BLaER1 (cell line): ENCODE measurements at regions not wholly inside any gene's neighbourhood (a gene's known extent, or its start where the extent isn't known, plus 50 kb on each side); places are given as distances from the start of the nearest gene placed in this dataset.
"Not testable (repeated sequence)": the region's sequence is repeated elsewhere in the genome, so short reads cannot be mapped to it uniquely, and the experiment has no call there.

Experiments used
- H3K27ac ChIP-seq: shearing (Covaris generic); formaldehyde crosslinking; 2 replicates; pipeline ENCODE4 v1.8.1; 2022
- H3K27me3 ChIP-seq: shearing (Covaris generic); formaldehyde crosslinking; 2 replicates; pipeline ENCODE4 v1.8.1; 2022
- H3K36me3 ChIP-seq: shearing (Covaris generic); formaldehyde crosslinking; 2 replicates; pipeline ENCODE4 v1.8.1; 2022
- H3K4me1 ChIP-seq: shearing (Covaris generic); formaldehyde crosslinking; 2 replicates; pipeline ENCODE4 v1.8.1; 2022
- H3K4me2 ChIP-seq: shearing (Covaris generic); formaldehyde crosslinking; 2 replicates; pipeline ENCODE4 v1.8.1; 2022
- H3K4me3 ChIP-seq: shearing (Covaris generic); formaldehyde crosslinking; 2 replicates; pipeline ENCODE4 v1.8.1; 2022
- H3K9ac ChIP-seq: shearing (Covaris generic); formaldehyde crosslinking; 2 replicates; pipeline ENCODE4 v1.8.1; 2022
- H3K9me3 ChIP-seq: shearing (Covaris generic); formaldehyde crosslinking; 2 replicates; pipeline ENCODE4 v1.8.1; 2022
- H4K20me1 ChIP-seq: shearing (Covaris generic); formaldehyde crosslinking; 2 replicates; pipeline ENCODE4 v1.8.1; 2022
- Cebpa-rat ChIP-seq: shearing (Covaris generic); IDR thresholded peaks from 2 replicates; pipeline ENCODE4 v1.8.1; 2022

GRCh38 chr13:54234607-54235006 lies 1206.0 kb downstream of the OLFM4 start:
- H3K27me3 ChIP-seq = no peaks in the 10 kb centered on the region
- H3K4me1 ChIP-seq = no peaks in the 10 kb centered on the region
- H3K9ac ChIP-seq = no peak overlapping the region
- TF ChIP-seq Cebpa-rat = no peak
- H3K36me3 ChIP-seq = no peaks in the 10 kb centered on the region
- no peak overlapping the region for H3K4me2 ChIP-seq
- no peaks in the 10 kb centered on the region for H3K9me3 ChIP-seq
- no peak overlapping the region for H3K4me3 ChIP-seq
- H4K20me1 ChIP-seq = no peaks in the 10 kb centered on the region
- H3K27ac ChIP-seq = no peak overlapping the region

DNA sequence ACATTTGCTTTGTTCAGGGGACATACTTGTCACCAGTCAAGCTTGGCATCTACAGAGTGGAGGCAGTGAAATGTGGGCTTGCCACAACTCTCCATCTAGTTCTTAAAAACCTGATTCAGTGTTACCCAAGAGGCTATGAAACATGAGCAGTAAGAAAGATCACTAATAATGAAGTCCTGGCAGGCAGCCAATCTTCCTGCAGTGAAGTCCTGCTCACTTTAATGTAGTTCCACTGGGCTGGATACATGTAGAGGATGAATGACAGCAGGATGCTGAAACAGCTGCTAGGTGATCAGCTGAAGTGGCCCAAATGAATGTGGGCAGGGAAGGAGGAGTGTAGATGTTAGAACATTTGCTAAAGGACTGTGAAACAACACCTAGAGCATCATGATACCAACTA lies 1213.1 kb downstream of the OLFM4 start:
- Histone ChIP-seq H3K4me1 (no peaks in the 10 kb centered on the region), H3K27ac (no peak overlapping the region), H3K36me3 (no peaks in the 10 kb centered on the region), H3K9me3 (no peaks in the 10 kb centered on the region), H3K27me3 (no peaks in the 10 kb centered on the region), H3K9ac (no peak overlapping the region), H4K20me1 (no peaks in the 10 kb centered on the region), H3K4me2 (no peak overlapping the region), H3K4me3 (no peak overlapping the region)
- no peak for TF ChIP-seq Cebpa-rat

- no peaks in the 10 kb centered on the region for H4K20me1 ChIP-seq
- no peaks in the 10 kb centered on the region for H3K4me1 ChIP-seq
- H3K27ac ChIP-seq = no peak overlapping the region
- no peak for TF ChIP-seq Cebpa-rat
- H3K9ac ChIP-seq = no peak overlapping the region
- H3K4me3 ChIP-seq = no peak overlapping the region
- no peaks in the 10 kb centered on the region for H3K27me3 ChIP-seq
- no peaks in the 10 kb centered on the region for H3K36me3 ChIP-seq
- H3K4me2 ChIP-seq = no peak overlapping the region
- no peaks in the 10 kb centered on the region for H3K9me3 ChIP-seq
Measured at GRCh38 chr13:54248306-54248705, 1219.7 kb downstream of the OLFM4 start.

GRCh38 chr13:54261856-54262255 lies 1233.2 kb downstream of the OLFM4 start:
- H3K4me1 ChIP-seq = no peaks in the 10 kb centered on the region
- H3K9ac ChIP-seq = no peak overlapping the region
- no peaks in the 10 kb centered on the region for H3K9me3 ChIP-seq
- no peaks in the 10 kb centered on the region for H4K20me1 ChIP-seq
- H3K27ac ChIP-seq = no peak overlapping the region
- TF ChIP-seq Cebpa-rat = no peak
- no peak overlapping the region for H3K4me2 ChIP-seq
- H3K4me3 ChIP-seq = no peak overlapping the region
- no peaks in the 10 kb centered on the region for H3K36me3 ChIP-seq
- no peaks in the 10 kb centered on the region for H3K27me3 ChIP-seq

GRCh38 chr13:54263868-54264267 lies 1235.3 kb downstream of the OLFM4 start:
- Histone ChIP-seq H4K20me1 (no peaks in the 10 kb centered on the region), H3K27me3 (no peaks in the 10 kb centered on the region), H3K4me1 (no peaks in the 10 kb centered on the region), H3K4me3 (no peak overlapping the region), H3K9me3 (no peaks in the 10 kb centered on the region), H3K4me2 (no peak overlapping the region), H3K9ac (no peak overlapping the region), H3K27ac (no peak overlapping the region), H3K36me3 (no peaks in the 10 kb centered on the region)
- no peak for TF ChIP-seq Cebpa-rat

- H3K27me3 ChIP-seq, H3K4me1 ChIP-seq, H3K9me3 ChIP-seq, H4K20me1 ChIP-seq, H3K9ac ChIP-seq, H3K27ac ChIP-seq, H3K4me3 ChIP-seq, H3K36me3 ChIP-seq, H3K4me2 ChIP-seq: not testable (repeated sequence)
Measured at GRCh38 chr13:54267253-54267668, 1238.6 kb downstream of the OLFM4 start.

- not testable (repeated sequence) for H3K27me3 ChIP-seq, H3K9ac ChIP-seq, H3K36me3 ChIP-seq, H3K9me3 ChIP-seq, H3K4me2 ChIP-seq, H4K20me1 ChIP-seq, H3K4me1 ChIP-seq, H3K4me3 ChIP-seq, H3K27ac ChIP-seq
Measured at GRCh38 chr13:54268013-54268695, 1239.5 kb downstream of the OLFM4 start.

DNA sequence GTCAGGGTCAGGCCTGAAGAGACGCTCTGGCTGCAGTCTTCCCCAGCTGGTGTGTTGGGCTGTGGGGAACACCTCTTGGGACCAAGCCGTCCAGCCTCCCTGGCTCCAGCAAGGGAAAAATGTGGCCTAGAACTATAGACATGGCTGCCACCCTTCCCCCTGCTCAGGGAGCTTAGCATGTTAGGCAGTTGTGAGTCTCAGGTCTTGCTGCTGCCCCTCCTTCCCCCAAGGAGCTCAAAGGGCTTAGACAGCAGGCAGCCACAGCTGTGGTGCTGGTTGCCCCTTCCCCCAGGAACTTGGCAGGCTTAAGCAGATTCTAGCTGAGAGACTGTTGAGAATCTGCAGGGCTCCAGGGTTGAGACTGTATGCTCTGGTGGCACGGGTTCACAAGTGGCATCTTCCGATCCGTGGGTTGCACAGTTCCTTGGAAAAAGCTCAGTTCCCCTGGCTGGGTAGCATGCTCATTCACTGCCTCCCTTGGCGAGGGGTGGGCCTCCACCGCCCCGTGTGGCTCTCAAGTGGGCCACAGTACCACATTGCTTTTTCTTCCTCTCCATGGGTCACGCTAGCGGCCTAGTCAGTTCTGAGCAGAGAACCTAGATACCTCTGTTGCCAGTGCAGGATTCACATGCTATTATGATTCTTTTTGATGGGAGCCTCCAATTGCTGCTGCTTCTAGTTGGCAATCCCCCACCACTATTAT lies 1258.6 kb downstream of the OLFM4 start:
- Histone ChIP-seq H3K9me3 (no peaks in the 10 kb centered on the region), H3K4me3 (no peak overlapping the region), H3K36me3 (no peaks in the 10 kb centered on the region), H3K9ac (no peak overlapping the region), H3K27me3 (no peaks in the 10 kb centered on the region), H4K20me1 (no peaks in the 10 kb centered on the region), H3K4me1 (no peaks in the 10 kb centered on the region), H3K4me2 (no peak overlapping the region), H3K27ac (no peak overlapping the region)
- TF ChIP-seq Cebpa-rat = no peak

GRCh38 chr13:54301085-54301484 lies 1272.5 kb downstream of the OLFM4 start:
- Histone ChIP-seq H4K20me1 (no peaks in the 10 kb centered on the region), H3K4me2 (no peak overlapping the region), H3K27ac (no peak overlapping the region), H3K9ac (no peak overlapping the region), H3K27me3 (no peaks in the 10 kb centered on the region), H3K4me1 (no peaks in the 10 kb centered on the region), H3K9me3 (no peaks in the 10 kb centered on the region), H3K4me3 (no peak overlapping the region), H3K36me3 (no peaks in the 10 kb centered on the region)
- no peak for TF ChIP-seq Cebpa-rat

GRCh38 chr13:54305377-54305776 lies 1276.8 kb downstream of the OLFM4 start:
- no peak overlapping the region for H3K9ac ChIP-seq
- H4K20me1 ChIP-seq = no peaks in the 10 kb centered on the region
- H3K4me1 ChIP-seq = no peaks in the 10 kb centered on the region
- H3K36me3 ChIP-seq = no peaks in the 10 kb centered on the region
- H3K4me2 ChIP-seq = no peak overlapping the region
- TF ChIP-seq Cebpa-rat = no peak
- no peak overlapping the region for H3K4me3 ChIP-seq
- H3K27me3 ChIP-seq = no peaks in the 10 kb centered on the region
- H3K9me3 ChIP-seq = no peaks in the 10 kb centered on the region
- no peak overlapping the region for H3K27ac ChIP-seq
